ENCODE measurements at regions not wholly inside any gene's neighbourhood (a gene's known extent, or its start where the extent isn't known, plus 50 kb on each side); places are given as distances from the start of the nearest gene placed in this dataset.

GRCh38 chr1:217004776-217005436, 281.7 kb upstream of the ESRRG start:
- DNase-seq (ENCODE audit: low read depth in 1 of 2, low spot score in 1 of 2) (no peak), ATAC-seq (no peak), FAIRE-seq (no peak)
- no peak for TF ChIP-seq RAD21 (conservative IDR thresholded peaks at IDR 0.05 in 1 of 2, IDR thresholded peaks at IDR 0.05 in 1 of 2)
- no peak for TF ChIP-seq EHF (CRISPR knock-in tag; IDR thresholded peaks at IDR 0.05)
- TF ChIP-seq PBX3 (IDR thresholded peaks at IDR 0.05) = no peak
- no peak for TF ChIP-seq HES2 (IDR thresholded peaks at IDR 0.05)
- TF ChIP-seq ZNF302 (CRISPR knock-in tag; IDR thresholded peaks at IDR 0.05) = no peak
- no peak for TF ChIP-seq RARB (CRISPR knock-in tag; IDR thresholded peaks at IDR 0.05)
- no peak for TF ChIP-seq SMC3 (IDR thresholded peaks at IDR 0.05)
- TF ChIP-seq ZSCAN20 (CRISPR knock-in tag; IDR thresholded peaks at IDR 0.05) = no peak
- TF ChIP-seq, protein P1, sequence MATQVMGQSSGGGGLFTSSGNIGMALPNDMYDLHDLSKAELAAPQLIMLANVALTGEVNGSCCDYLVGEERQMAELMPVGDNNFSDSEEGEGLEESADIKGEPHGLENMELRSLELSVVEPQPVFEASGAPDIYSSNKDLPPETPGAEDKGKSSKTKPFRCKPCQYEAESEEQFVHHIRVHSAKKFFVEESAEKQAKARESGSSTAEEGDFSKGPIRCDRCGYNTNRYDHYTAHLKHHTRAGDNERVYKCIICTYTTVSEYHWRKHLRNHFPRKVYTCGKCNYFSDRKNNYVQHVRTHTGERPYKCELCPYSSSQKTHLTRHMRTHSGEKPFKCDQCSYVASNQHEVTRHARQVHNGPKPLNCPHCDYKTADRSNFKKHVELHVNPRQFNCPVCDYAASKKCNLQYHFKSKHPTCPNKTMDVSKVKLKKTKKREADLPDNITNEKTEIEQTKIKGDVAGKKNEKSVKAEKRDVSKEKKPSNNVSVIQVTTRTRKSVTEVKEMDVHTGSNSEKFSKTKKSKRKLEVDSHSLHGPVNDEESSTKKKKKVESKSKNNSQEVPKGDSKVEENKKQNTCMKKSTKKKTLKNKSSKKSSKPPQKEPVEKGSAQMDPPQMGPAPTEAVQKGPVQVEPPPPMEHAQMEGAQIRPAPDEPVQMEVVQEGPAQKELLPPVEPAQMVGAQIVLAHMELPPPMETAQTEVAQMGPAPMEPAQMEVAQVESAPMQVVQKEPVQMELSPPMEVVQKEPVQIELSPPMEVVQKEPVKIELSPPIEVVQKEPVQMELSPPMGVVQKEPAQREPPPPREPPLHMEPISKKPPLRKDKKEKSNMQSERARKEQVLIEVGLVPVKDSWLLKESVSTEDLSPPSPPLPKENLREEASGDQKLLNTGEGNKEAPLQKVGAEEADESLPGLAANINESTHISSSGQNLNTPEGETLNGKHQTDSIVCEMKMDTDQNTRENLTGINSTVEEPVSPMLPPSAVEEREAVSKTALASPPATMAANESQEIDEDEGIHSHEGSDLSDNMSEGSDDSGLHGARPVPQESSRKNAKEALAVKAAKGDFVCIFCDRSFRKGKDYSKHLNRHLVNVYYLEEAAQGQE (IDR thresholded peaks at IDR 0.05) = no peak
- no peak for TF ChIP-seq NR3C1 (IDR thresholded peaks at IDR 0.05)
- TF ChIP-seq CBX8 (IDR thresholded peaks at IDR 0.05) = no peak
- Histone ChIP-seq H3K9me3 (no peaks in the 10 kb centered on the region), H3K4me3 (no peak overlapping the region), H3K4me1 (no peaks in the 10 kb centered on the region), H3K4me2 (no peak overlapping the region), H3K27ac (no peak overlapping the region)
- 16% methylated on average over 4 of the region's 4 CpGs for WGBS (ENCODE audit: missing lambda C conversion rate)
- ChIA-PET CTCF (no interaction called here), POLR2A (no interaction called here)

DNA sequence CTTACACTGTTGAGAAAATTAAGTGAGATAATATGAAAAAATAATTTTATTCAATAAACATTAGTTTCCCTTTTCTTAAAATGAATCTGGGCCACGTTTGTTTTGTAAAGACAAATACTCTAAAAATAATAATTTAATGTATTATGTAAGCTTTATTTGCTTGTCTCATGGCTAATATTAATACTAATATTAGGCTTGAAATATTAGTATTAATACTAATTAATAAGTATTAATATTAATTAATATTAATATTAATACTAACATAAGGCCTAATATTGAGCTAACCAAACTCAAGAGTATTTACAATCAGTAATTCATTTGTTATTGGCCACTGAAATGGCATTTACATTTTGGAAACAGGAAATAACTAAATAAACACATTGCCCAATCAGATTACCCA, 280.1 kb upstream of the ESRRG start:
- no peak for TF ChIP-seq NFE2L2 (conservative IDR thresholded peaks at IDR 0.05; ENCODE audit: low read length)
- TF ChIP-seq ZSCAN20 (CRISPR knock-in tag; IDR thresholded peaks at IDR 0.05) = no peak
- TF ChIP-seq HOXA7 (CRISPR knock-in tag; IDR thresholded peaks at IDR 0.05) = no peak
- no peak for TF ChIP-seq HDAC2 (IDR thresholded peaks at IDR 0.05)
- no peak for TF ChIP-seq ZNF302 (CRISPR knock-in tag; IDR thresholded peaks at IDR 0.05)
- TF ChIP-seq HOXB5 (CRISPR knock-in tag; IDR thresholded peaks at IDR 0.05) = no peak
- TF ChIP-seq RARB (CRISPR knock-in tag; IDR thresholded peaks at IDR 0.05) = no peak
- TF ChIP-seq RFX5 (IDR thresholded peaks at IDR 0.05) = no peak
- TF ChIP-seq TP53 (CRISPR knock-in tag; IDR thresholded peaks at IDR 0.05) = no peak
- TF ChIP-seq EP300 (IDR thresholded peaks at IDR 0.05) = no peak
- TF ChIP-seq GATA3 (IDR thresholded peaks at IDR 0.05; ENCODE audit: borderline replicate concordance) = no peak
- no peak for TF ChIP-seq HMGXB4 (CRISPR knock-in tag; IDR thresholded peaks at IDR 0.05; ENCODE audit: borderline replicate concordance)
- TF ChIP-seq SMC3 (IDR thresholded peaks at IDR 0.05) = no peak
- ChIA-PET POLR2A (no interaction called here), CTCF (no interaction called here)
- no peak overlapping the region for H3K27ac ChIP-seq
- no peak overlapping the region for H3K4me2 ChIP-seq
- ATAC-seq (no peak), FAIRE-seq (no peak), DNase-seq (ENCODE audit: low read depth in 1 of 2, low spot score in 1 of 2) (no peak)
- H3K4me1 ChIP-seq = no peaks in the 10 kb centered on the region
- no peak overlapping the region for H3K4me3 ChIP-seq
- 6% methylated on average over 1 of the region's 1 CpG for WGBS (ENCODE audit: missing lambda C conversion rate)
- H3K9me3 ChIP-seq = no peaks in the 10 kb centered on the region

Measured in A549 (cell line).